DMS53 (cell line): ENCODE measurements at regions not wholly inside any gene's neighbourhood (a gene's known extent, or its start where the extent isn't known, plus 50 kb on each side); places are given as distances from the start of the nearest gene placed in this dataset.
"Not testable (repeated sequence)": the region's sequence is repeated elsewhere in the genome, so short reads cannot be mapped to it uniquely, and the experiment has no call there.

Source experiments
- DNase-seq: peaks from one replicate; lab custom pipeline; 2025; lab: John Stamatoyannopoulos, UW

DNA sequence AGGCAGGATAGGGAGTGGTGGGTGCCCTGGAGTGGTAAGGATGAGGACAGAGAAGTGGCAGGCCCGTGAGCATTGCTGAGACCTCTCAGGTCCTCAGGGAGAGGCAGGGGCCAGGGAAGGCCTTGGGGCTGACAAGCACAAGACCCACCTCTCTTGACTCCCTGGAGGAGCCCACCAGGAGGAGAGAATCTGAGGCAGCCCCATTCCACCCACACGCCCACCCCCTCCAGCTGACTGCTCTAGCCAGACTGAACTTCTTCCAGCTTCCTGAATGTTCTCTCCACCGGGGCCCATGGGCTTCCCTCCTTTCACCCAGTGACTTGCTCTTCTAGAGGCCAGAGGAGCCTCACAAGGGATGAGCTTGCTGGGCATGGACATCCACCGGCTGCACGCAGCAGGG is 1403.0 kb downstream of the BRD1 start:
- no peak for DNase-seq

DNA sequence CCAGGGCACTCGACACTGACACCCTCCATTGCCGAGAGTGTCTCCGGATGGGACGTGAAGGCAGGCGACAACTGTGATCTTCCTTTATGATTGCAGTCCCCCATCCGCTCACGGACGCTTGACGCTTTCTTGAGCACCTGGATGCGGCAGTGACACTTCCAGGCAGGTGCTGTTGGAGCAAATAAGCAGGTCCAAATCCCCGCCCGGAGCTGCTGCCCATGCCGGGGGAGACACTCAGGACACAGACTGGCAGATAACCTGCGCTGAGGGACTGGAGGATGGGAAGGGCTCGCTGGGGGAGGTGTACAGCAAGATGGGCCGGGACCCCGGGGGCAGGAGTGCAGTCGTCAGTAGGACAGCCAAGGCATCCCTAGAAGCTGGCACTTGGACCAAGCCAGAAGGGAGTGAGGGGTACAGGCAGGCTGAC is 1403.5 kb downstream of the BRD1 start:
- no peak for DNase-seq

DNA sequence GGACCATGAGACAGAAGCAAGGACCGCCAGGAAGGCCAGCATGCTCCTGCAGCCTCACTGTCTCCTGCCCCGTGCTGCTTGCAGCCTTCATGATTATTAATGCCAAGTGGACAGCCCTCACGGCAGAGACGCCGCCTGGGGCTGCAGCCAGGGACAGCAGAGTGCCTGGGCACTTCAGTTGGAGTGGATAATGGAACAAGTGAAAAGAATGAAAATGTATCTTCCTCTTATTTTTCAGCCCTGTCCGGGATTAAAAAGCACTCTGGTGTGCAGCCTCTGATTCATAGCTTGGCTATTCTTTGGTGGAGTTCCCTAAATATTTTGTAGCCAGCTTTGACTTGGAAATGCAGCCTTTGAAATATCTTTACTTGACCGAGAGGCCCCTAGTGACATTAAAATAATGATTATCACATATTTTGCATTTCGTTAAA is 1404.2 kb downstream of the BRD1 start:
- DNase-seq = no peak

DNA sequence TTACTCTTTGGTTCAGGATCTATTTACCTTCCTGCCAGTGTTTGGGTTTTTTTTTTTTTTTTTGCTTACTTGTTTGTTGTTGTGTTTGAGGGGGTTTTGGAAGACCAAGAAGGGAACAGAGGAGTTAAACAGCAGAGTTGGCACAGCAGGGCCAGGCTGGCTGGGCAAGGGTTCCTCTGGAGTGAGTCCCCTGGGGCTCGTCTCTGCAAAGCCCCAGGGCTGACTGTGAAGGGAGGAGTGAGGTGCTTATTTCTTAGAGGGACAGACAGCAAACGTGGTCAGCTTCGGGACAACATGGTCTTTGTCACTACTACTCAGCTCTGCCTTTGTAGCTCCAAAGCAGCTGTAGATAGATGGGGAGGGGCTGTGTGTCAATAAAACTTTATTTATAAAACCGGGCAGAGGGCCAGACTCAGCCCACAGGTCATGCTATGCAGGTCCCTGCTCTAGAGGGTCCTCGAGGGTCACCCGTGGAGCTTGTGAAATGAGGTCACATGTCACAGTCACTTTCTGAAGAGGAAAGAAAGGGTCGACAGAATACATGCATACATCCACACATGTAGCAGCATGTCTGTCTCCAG is 1404.7 kb downstream of the BRD1 start:
- no peak for DNase-seq

DNA sequence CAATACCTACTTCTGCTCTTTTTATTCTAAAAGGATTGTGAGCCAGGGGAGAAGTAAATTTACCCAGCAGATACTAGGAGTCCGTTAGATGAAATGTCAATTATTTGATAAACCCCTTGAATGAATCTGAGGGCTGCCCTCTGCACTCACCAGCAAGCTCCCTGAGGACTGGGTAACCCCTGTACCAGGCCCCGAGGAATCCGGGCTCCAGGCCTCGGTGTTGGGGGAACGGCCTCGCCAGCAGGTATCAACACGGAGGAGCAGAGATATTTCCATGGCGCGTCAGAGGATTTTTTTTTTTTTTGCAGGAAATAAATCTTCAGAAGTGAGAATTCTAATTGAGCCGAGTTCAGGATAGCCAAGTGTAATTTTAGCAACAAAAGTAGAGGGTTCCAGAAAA is 1408.8 kb downstream of the BRD1 start:
- no peak for DNase-seq

DNA sequence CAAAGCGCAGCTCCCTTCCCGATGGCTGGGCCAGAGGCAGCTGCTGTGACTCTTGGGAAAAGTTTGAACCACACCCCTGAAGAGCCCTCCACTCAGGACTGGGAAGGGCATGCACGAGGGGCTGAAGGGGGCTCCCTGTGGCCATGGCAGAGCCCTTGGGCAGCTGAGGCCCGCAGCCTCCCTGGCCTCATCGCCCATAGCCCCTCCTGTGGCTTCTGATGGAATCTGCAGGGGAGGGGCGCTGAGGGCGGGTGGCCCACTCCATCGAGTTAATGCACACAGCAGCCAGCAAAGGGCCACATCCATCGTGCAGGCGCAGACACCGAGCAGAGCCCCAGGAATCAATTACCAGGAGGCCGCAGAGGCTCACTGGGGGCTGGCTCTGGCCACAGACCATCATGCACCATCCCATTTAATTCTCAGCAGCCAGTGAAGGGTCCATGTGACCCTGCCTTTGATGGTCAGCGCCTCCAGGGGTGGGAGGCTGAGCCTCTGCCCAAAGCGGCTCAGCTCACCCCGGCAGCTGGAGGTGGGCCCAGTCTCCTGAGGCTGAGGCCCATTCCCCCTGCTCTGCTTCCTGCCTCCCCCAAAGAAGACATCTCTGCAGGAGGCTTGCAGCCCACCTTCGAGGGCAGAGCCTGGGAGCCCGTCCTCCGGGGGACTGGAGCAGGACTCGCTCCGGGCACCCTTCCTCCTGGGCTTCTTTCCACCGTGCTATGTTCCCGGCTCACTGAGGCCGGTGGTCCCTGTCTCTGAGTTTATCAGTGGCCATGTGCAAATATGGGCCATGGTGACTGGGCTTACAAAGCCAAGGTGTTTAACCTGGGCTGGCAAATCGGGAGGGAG is 1410.2 kb downstream of the BRD1 start:
- no peak for DNase-seq

DNA sequence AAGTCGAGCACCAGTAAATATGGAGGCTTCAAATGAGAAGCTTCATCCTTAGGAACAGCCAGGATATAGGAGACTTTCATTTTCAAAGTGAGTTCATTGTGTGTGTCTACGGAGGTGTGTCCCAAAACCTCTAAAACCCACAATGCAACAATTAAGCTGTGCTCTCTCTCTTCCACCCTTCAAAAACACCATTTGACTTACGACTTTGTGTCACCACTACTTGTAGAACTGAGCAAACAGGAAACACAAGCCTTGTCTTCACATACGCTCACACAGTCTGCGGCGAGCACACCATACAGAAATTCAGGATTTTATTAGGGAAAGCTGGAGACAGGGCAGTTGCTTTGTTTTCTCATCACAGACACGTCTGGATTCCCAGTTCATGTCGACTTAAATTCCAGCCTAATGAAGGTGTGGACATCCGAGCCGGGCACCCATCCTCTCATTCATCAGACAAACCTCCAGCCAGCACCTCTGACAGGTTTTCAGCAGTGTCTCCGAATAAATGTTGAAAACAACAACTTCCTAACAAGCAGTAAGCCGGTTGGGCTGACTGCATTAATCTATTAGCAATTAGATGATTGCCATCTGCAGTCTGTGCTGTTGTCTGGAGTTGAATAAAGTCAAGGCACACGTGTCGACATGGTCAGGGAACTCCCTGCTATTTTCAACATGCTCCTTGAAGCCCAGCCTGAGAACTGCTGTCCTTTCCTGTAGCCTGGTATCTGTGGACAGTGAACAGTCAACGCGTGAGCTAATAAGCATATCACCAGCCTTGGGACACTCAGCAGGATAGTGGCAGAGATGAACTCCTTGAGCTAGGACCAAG is 1411.1 kb downstream of the BRD1 start:
- no peak for DNase-seq

DNA sequence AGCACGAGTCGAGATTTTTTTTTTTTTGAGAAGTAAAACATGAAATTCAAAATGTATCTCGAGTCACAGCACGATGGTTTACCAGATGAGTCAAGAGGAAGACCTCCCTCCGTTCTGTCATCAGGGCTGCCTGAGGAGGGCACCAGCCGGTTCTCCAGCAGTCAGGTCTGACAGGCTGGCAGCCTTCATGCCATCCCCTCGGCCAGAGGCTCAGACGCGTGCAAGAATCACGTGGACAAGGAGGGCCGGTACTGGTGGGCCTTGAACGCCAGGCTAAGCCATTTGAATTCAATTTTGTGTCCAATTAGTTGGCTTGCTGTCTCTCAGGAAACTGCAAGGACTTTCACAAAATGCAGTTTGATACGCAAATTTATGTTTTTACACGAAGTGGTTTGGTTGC is 1412.2 kb downstream of the BRD1 start:
- DNase-seq = no peak

DNA sequence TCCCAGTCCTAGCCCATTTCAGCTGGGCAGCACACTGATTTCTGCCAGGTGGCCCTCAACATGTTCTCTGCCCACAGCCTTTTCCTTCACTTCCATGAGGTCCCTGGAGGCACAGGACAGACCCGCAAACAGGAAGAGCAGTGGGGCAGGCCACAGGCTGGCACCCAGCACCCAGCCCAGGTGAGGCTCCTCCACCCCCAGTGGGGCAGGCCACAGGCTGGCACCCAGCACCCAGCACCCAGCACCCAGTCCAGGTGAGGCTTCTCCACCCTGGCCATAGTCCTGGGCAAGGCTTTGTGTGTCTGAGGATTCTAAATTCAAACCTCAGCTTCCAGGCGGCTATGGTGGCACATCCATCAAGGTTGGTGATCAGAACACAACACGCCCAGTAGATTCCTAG is 1413.0 kb downstream of the BRD1 start:
- no peak for DNase-seq

DNA sequence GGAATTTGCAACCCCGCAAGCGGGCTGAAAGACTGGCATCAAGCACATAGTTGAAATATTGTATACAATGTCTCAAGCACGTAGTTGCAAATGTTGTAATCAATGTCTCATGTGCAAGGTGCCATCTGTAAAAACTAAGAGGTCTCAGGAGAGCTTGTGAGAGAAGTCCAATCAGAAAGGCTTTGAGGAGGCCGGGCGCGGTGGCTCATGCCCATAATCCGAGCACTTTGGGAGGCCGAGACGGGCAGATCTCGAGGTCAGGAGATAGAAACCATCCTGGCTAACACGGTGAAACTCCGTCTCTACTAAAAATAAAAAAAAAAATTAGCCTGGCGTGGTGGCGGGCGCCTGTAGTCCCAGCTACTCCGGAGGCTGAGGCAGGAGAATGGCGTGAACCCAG is 1414.7 kb downstream of the BRD1 start:
- not testable (repeated sequence) for DNase-seq

DNA sequence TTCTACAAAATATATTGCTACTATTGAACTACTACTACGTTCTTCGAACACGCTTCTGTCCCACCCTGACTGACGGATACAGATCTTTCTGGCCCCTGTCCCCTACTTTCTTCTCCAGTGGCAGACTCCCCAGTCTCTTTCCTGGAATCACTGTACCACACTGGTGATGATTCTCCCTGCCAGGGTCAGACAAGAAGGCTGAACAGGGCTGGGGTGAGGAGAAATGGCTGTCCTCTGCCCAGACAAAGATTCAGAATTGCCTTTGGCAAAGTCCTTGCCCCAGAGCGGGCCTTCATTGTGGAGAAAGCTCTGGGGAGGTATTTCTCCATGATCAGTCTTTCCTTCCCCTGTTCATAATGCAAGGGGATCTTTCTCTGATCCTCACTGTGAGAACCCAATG is 1417.1 kb downstream of the BRD1 start:
- no peak for DNase-seq

DNA sequence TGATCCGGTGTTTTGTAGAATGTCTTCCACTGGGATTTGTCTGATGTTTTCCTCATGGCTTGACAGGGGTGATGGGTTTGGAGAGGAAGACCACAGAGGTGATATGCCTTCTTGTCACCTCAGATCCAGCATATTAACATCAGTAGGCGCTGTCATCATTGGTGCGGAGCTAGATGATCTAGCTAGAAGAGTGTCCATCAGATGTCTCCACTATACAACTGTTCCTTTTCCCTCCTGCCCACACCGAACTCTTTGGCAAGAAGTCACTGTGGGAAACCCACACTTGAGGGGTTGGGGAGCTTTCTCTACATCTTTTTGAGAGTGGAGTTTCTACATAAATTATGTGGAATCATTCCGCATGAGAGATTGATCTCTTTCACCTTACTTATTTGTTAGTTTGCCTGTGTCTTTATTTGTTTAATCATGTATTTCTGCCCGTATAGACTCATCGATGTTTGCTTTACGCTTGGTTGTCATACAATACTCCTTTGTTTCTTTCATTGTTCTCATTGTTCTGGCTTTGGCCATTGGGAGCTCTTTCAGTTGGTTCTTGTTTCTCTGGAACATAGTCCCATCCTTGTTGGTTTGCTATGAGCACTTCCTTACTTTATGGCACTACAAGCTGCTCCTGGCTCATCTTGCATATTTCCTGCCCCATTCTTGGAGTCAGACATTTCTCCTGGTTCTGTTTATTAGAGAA is 1420.3 kb downstream of the BRD1 start:
- no peak for DNase-seq

DNA sequence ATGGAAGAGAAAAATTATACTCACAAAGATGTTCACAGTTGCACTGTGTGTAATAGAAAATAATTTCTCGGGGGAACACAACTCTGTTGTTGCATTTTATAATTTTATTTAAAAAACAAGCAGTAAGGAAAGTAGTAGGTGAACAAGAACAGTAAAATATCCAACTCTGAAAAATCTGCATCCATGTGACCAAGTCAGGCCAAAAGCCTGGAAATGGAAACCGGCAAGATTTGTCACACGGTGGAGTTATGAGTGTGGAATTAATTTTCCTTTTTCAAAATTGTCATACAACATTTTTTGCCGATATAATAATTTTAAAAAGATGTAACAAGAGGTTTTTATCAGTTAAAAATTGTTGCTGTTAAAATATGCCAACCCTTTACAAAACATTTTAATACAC is 1421.5 kb downstream of the BRD1 start:
- DNase-seq = no peak

DNA sequence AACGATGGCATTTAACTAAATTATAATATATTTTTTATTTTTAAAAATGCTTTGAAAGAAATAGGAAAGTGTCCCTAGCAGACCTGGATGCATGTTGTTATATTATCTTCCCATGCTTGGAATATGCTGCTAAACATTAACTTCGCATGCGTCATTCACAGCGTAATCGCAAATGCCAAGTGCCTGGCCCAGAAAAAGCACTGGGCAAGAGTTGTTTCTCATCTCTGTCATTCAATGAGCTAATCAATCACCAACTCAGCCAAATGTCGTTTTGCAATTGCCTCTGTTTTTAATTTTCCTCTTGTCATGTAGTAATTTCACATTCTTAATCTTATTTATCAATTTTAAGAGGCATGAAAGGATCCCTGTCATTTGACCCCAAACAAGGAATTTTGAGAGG is 1421.9 kb downstream of the BRD1 start:
- DNase-seq = no peak

DNA sequence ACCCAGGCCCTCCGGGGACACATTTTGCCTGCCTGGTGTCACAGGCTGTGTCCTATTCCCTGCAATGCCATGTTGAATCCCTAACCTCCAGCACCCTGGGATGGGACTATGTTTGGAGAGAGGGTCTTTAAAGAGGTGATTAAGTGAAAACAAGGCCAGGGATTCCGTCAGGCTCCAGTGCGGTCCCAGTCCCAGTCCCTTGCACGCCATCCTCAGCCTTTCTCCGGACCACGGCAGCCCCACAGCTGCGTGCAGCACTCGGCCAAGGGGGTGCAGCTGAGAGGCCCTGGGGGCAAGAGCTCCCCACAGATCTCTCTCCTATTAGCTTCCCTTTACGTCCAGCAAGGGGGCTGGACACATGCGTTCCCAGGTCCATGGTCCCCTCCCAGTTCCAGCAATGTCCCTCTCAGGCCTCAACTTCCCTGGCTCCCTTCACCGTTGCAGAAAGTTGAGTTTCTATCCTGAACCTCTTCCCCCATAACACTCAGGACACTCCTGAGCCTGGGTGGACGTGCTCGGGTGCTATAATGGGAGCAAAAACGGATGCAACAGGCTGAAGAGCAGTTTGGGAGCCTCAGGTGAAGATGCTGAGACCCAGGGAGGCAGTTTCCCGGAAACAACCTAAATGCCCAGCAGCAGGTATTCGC is 1422.7 kb downstream of the BRD1 start:
- no peak for DNase-seq

DNA sequence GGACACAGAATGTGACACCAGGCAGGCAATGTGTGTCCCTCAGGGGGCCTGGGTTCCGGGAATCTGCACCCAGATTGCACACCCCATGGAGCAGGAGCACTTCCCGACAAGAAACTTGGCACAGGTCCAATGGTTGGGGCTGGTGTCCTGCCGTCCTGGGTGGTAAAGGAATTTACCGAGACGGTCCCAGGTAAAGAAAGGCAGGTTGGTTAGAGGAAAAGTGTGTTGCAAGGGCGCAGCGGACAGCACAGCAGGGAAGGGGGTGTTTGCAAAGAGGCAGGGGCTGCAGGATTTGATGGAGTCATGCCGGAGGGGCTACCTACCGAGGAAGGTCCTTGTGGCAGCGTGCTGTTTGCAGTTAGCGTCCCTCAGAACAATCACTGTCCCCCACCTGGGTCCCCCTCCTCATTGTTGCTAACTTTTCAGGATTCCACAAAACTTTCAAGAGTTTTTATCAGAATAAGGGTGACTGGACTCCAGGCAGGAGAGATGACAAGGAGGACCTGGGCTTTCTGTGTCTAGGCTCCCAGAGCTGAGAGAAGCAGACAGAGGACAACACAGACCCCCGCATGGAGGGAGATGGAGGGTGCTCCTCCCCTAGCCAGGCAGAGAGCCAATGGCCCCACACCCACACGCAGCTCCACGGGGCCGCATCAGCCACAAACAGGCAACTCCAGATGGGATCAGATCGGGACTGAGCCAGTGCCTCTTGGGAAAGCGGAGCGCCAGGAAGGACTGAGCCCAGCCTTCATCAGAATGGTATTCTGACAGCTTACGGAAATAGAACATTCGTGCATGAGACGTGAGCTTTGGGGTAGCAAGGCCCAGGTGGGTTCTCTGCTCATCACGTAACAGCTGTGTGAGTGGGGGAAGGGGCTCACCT is 1423.9 kb downstream of the BRD1 start:
- no peak for DNase-seq

DNA sequence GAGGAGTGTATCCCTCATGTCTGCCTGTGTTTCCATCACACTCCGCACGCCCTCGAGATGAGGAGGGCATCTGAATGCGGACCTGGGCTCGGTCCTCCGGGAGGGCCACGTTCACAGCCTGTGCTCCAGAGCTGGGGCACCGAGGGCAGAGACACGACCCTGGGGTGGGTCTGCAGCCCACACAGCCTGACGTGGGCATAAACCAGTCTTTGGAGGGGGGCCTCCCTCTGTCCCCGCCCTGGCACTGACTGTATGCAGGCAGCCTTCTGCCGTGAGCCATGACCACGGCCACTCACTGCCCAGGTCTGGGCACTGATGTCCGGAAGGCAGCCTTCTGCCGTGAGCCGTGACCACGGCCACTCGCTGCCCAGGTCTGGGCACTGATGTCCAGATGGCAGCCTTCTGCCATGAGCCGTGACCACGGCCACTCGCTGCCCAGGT is 1425.1 kb downstream of the BRD1 start:
- no peak for DNase-seq

DNA sequence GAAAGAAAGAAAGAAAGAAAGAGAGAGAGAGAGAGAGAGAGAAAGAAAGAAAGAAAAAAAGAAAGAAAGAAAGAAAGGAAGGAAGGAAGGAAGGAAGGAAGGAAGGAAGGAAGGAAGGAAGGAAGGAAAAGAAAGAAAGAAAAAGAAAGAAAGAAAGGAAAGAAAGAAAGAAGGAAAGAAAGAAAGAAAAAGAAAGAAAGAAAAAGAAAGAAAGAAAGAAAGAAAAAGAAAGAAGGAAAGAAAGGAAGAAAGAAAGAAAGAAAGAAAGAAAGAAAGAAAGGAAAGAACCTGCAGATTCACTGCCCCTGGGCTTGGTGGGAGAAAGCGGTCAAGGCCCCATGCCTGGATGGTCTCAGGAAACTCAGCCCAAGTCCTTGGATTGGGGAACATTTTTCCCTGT is 1426.2 kb downstream of the BRD1 start:
- DNase-seq = not testable (repeated sequence)

DNA sequence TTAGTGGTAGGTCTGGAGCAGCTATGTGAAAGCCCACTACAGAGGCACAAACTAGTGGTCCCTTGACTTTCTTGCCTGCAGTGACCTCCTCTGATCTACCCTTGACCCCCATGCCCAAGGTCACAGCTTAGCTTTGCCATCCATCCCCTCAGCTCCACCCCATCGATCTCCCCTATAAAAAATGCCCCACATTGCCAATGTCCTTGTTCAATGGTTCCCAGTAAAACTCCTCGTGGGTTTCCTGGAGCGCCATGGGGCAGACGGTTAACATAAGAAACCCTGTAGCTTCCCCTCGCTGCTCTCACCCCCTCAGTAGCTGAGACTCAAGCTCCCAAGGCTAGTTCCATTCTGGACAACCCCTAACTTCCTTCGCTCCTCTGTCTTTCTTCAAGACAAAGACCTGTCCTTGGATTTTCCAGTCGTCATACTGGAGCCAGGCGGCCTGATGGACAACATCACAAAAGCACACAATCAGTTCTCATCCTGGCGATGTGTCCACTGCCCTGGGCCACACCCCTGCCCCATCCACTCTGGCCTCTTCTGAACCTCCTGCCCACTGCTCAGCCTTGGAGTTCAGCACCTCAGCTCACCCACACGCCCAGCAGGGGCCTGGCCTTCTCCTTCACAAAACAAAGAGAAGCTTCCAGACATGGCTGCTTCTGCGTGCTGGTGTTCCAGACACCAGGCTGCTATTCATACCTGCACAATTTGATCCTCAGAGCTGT is 1429.3 kb downstream of the BRD1 start:
- DNase-seq = no peak
